Right lobe of liver (tissue), 6 donors: ENCODE measurements at regions not wholly inside any gene's neighbourhood (a gene's known extent, or its start where the extent isn't known, plus 50 kb on each side); places are given as distances from the start of the nearest gene placed in this dataset.
"Not testable (repeated sequence)": the region's sequence is repeated elsewhere in the genome, so short reads cannot be mapped to it uniquely, and the experiment has no call there.

ENCODE experiments used
- ATAC-seq, 4 donors: fragments of 200-7000 bp; cut with Tn5 transposase; one replicate each; pipeline ENCODE4 v1.9.1; 2020; ENCODE audit warnings: mild to moderate bottlenecking in 4 of 4, moderate library complexity in 4 of 4
- DNase-seq, 3 donors: peaks; one replicate each; pipeline ENCODE4 v3.0.0-alpha.2; 2020
- H3K27ac ChIP-seq, 3 donors: fragments of 200-600 bp; one replicate each; pipeline ENCODE4 v1.8.0; 2022
- H3K27me3 ChIP-seq, 2 donors: fragments of 200-600 bp; one replicate each; pipeline ENCODE4 v1.8.0; 2022
- H3K36me3 ChIP-seq, 4 donors: fragments of 200-600 bp; sonication (generic) in 1 of 4; one replicate each; pipeline versions ENCODE4 v1.5.1 to v1.8.0; 2017 to 2022; ENCODE audit warnings: control low read depth in 1 of 4
- H3K4me1 ChIP-seq, 4 donors: fragments of 200-600 bp; sonication (generic) in 1 of 4; one replicate each; pipeline versions ENCODE4 v1.5.1 to v1.8.0; 2017 to 2022; ENCODE audit warnings: control low read depth in 1 of 4
- H3K4me3 ChIP-seq, 3 donors: fragments of 200-600 bp; one replicate each; pipeline ENCODE4 v1.8.0; 2022
- H3K9me3 ChIP-seq, 4 donors: fragments of 200-600 bp; sonication (generic) in 1 of 4; one replicate each; pipeline versions ENCODE4 v1.5.1 to v1.8.0; 2017 to 2022; ENCODE audit warnings: control low read depth in 1 of 4
- WGBS: methylation state at CpG from one replicate; pipeline ENCODE4 v1.1.6; 2018; ENCODE audit warnings: low coverage, low lambda C conversion rate; ENCODE audit not compliant: insufficient coverage; ENCODE audit errors: missing lambda C conversion rate; 5-methylcytosine and 5-hydroxymethylcytosine counted together
- intact Hi-C, 2 donors: fragments of 100-400 bp; cut with DNase I; formaldehyde crosslinking; loops; one replicate each; pipeline versions ENCODE4 v1.11.2 to v1.14.1; 2022
- TF ChIP-seq, protein P1 (sequence below), 4 donors: fragments of 200-600 bp in 3 of 4; fragments of 450-650 bp in 1 of 4; IDR thresholded peaks; one replicate each; pipeline versions ENCODE4 v1.5.1 to v1.8.0; 2016 to 2022; ENCODE audit warnings: antibody characterized with exemption in 4 of 4, mild to moderate bottlenecking in 2 of 4
- donor health status: DM: no; HTN: yes; CAD: no.
- donor health status: DM: no; HTN: no; CAD: no.
- donor health status: DM: no; HTN: no; CAD: no.
- donor health status: DM: no; HTN: yes; CAD: no.
- donor health status: DM: no; HTN: yes; CAD: no.

DNA sequence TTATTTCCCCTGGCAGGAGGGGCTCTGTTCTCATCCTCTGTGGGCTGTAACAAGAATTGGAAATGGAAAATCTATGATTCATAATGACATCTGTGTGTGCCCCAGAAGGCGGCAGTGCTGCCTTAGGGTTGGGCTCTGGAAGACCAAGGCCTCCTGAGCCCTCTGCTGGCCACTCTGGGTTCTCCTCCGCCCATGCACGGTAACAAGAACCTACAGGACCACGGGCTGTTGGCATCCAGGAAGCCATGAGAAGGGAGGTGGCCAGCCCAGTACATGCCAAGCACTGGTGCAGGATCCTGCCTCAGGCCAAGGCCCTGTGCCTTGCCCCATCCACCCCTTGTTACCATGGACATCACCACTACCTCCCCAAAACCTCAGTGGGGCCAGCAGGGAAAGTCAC lies 454.2 kb downstream of the TP53TG3F start:
- DNase-seq, H3K9me3 ChIP-seq, H3K4me1 ChIP-seq, H3K27me3 ChIP-seq, H3K27ac ChIP-seq, H3K4me3 ChIP-seq, H3K36me3 ChIP-seq, intact Hi-C loops, ATAC-seq: not testable (repeated sequence)
- TF ChIP-seq, protein P1, sequence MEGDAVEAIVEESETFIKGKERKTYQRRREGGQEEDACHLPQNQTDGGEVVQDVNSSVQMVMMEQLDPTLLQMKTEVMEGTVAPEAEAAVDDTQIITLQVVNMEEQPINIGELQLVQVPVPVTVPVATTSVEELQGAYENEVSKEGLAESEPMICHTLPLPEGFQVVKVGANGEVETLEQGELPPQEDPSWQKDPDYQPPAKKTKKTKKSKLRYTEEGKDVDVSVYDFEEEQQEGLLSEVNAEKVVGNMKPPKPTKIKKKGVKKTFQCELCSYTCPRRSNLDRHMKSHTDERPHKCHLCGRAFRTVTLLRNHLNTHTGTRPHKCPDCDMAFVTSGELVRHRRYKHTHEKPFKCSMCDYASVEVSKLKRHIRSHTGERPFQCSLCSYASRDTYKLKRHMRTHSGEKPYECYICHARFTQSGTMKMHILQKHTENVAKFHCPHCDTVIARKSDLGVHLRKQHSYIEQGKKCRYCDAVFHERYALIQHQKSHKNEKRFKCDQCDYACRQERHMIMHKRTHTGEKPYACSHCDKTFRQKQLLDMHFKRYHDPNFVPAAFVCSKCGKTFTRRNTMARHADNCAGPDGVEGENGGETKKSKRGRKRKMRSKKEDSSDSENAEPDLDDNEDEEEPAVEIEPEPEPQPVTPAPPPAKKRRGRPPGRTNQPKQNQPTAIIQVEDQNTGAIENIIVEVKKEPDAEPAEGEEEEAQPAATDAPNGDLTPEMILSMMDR (IDR thresholded peaks at IDR 0.05) = peak in 1 of 4 donors; percentile 10
- WGBS = no CpG with 5 or more reads among the region's 4 CpGs

DNA sequence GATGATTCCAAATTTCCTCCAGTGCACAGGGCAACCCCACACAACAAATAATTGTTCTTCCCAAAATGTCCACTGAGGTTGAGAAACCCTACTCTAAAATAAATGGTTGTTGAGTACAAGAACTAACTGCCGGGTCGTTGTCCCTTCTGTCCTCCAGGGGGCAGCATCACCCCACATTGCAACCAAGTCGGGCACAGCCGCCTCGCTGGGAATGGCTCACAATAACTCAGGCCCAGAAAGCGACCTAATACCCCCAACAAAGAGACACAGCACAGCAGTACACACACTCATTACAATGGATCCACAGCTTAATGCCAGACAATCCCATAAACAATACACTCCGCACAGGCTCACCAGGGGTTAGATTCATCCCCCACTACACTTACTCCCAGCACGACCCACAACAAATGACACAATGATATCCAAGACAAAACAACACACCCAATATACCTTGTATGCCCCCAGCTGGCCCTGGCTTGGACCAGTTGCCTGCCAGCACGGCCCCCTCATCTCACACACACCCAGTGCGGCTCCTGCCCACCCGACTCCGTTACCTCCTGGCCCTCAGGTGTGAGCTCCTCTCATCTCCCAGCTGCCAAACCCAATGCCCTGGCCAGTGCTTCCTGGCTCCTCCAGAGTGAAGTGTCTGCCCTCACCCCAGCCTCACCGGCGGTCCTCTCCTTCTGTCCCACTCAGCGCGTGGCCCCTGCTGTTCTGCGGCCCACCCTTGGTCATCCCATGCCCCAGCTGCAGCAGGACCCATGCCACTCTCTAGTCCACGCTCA lies 461.5 kb downstream of the TP53TG3F start:
- H3K27ac ChIP-seq, DNase-seq, H3K4me3 ChIP-seq, intact Hi-C loops, H3K9me3 ChIP-seq, H3K27me3 ChIP-seq, H3K4me1 ChIP-seq, H3K36me3 ChIP-seq: not testable (repeated sequence)
- peak; percentile 37 to 71 (median 53) for ATAC-seq
- 27% methylated on average over 5 of the region's 18 CpGs for WGBS
- TF ChIP-seq, protein P1 (IDR thresholded peaks at IDR 0.05) = peak in 2 of 4 donors; percentile 21

DNA sequence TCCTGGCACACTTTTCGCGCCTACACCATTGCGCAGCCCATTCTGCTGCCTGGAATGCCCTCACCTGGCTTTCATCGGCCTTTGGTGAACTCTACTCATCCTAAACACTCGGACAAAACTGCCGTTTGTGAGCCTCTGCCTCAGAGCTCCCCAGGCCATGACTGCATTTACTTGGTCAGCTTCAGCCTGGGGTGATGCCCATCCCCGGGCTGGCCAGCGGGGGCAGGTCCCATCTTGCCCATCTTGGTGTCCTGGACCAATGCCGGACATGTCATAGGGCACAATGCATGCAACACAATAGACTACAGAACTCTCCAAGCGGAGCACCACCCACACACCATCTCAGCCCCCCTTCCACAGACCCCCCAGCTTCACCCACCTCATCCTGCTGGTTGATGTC lies 463.5 kb downstream of the TP53TG3F start:
- WGBS = 87% methylated on average over 5 of the region's 10 CpGs
- intact Hi-C loops = not testable (repeated sequence)

DNA sequence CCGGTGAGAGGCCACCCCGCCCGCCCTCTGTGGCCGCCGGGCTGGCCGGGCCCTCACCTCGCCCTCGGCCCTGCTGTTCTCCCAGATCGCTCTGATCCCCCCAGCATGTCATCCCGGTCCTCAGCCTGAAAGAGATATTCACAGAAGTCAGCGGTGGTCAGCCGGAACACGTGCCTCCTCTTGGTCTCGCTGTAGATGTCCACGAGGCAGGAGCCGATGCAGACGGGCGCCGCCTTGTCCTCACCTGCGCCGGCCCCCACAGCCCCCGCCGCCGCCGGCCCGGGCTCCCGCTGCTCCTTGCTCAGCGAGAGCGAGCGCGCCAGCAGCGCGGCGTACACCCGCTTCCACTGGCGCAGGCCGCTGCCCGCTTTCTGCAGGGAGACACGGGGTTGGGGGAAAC lies 468.6 kb downstream of the TP53TG3F start:
- intact Hi-C loops = not testable (repeated sequence)

More for the DNA sequence above, 463.5 kb downstream of the TP53TG3F start:
- H3K27me3 ChIP-seq, H3K4me1 ChIP-seq, ATAC-seq, H3K4me3 ChIP-seq, H3K36me3 ChIP-seq, DNase-seq, H3K27ac ChIP-seq, H3K9me3 ChIP-seq: not testable (repeated sequence)

DNA sequence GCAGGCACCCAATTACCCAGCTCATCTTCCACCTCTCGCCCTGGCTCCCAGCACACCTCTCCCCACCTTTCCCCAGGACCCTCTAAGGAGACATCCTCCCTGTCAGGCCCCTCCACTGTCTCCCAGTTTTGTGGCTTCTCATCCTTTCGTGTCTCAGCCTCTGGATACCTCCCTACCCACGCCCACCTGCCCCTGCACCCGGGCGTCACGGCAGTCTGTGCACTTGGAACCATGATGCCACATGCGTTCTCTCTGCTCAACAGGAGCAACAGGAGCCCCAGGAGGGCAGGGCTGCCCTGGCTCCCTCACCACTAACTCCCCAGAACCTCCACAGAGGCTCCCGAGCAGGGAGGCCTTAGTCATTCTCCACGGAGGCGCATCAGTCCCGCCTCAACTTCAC lies 472.8 kb downstream of the TP53TG3F start:
- intact Hi-C loops, H3K27me3 ChIP-seq, H3K9me3 ChIP-seq, H3K27ac ChIP-seq, H3K36me3 ChIP-seq, ATAC-seq, H3K4me1 ChIP-seq, H3K4me3 ChIP-seq, DNase-seq: not testable (repeated sequence)
- no CpG with 5 or more reads among the region's 11 CpGs for WGBS

More for the DNA sequence above, 468.6 kb downstream of the TP53TG3F start:
- ATAC-seq, H3K4me3 ChIP-seq, H3K27ac ChIP-seq, H3K9me3 ChIP-seq, H3K36me3 ChIP-seq, H3K27me3 ChIP-seq, H3K4me1 ChIP-seq, DNase-seq: not testable (repeated sequence)
- no CpG with 5 or more reads among the region's 39 CpGs for WGBS

DNA sequence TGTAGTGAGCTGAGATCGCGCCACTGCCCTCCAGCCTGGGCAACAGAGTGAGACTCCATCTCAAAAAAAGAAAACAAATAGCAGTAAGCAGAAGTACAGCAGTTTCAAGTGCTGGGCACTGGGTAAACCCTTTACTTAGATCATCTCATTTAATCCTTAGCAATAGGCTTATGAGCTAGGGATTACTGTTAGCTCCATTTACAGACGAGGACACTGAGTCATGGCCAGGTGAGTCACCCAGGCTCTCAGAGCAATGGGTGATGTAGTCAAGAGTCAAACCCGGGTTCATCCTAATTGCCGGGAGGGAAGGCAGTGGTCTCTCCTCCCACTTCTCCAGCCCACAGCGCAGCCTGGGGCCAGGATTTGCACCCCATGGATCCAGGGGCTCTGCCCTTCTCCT lies 473.6 kb downstream of the TP53TG3F start:
- ATAC-seq = not testable (repeated sequence)

DNA sequence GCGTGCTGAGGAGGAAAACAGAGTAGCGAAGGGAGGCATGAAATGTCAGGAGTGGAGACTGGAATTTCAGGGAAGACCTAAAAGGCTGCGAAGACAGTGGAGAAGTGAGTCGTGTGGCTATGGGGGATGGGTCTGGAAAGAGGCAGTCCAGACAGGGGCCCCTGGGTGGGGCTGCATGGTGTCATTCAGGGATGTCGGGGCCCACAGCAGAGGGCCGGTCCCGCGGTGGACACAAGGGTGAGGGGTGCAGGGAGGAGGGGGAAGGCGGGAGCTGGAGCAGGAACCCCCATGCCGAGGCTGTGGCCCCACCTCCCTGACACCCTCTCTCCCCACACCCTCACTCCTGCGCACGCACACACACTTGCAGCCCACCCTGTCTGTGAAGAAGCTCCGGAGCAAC lies 476.4 kb downstream of the TP53TG3F start:
- H3K27ac ChIP-seq, H3K4me3 ChIP-seq, H3K9me3 ChIP-seq, DNase-seq, intact Hi-C loops, H3K4me1 ChIP-seq, H3K27me3 ChIP-seq, H3K36me3 ChIP-seq, ATAC-seq: not testable (repeated sequence)
- 60% methylated on average over 3 of the region's 13 CpGs for WGBS

More for the DNA sequence above, 473.6 kb downstream of the TP53TG3F start:
- H3K36me3 ChIP-seq, DNase-seq, intact Hi-C loops, H3K4me3 ChIP-seq, H3K27ac ChIP-seq, H3K4me1 ChIP-seq, H3K27me3 ChIP-seq, H3K9me3 ChIP-seq: not testable (repeated sequence)
- no CpG with 5 or more reads among the region's 6 CpGs for WGBS

DNA sequence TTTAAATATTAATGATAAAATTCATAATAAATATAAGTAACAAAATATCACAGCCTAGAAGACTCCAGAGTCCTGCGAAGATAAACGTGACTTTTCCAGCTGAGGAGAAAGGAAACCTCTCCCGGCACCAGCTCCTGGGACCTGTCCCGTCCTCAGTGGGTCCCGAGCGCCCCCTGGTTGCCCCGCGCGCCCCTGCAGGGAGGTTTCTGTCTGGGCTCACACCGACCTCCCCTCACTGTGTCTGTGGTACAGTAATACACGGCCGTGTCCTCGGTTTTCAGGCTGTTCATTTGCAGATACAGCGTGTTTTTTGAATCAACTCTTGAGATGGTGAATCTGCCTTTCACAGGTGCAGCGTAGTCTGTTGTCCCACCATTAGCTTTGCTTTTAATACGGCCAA lies 478.7 kb downstream of the TP53TG3F start:
- H3K4me1 ChIP-seq, H3K27ac ChIP-seq, H3K36me3 ChIP-seq, H3K27me3 ChIP-seq, H3K4me3 ChIP-seq, DNase-seq, ATAC-seq, H3K9me3 ChIP-seq, intact Hi-C loops: not testable (repeated sequence)
- WGBS = 19% methylated on average over 8 of the region's 16 CpGs

DNA sequence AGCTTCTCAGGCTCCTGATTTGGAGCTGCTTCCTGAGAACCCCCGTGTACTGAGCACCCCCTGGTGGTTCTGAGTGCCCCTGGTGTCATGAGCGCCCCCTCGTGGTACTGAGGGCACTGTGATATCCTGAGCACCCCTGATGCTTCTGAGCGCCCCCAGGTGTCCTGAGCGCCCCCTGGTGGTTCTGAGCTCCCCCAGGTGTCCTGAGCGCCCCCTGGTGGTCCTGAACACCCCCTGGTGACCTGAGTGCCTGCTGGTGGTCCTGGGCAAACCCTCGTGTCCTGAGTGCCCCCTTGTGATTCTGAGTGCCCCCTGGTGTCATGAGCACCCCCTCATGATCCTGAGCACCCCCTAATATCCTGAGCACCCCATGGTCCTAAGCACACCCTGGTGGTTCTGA lies 502.1 kb downstream of the TP53TG3F start:
- H3K4me3 ChIP-seq, H3K4me1 ChIP-seq, intact Hi-C loops, DNase-seq, ATAC-seq, H3K9me3 ChIP-seq, H3K27me3 ChIP-seq, H3K27ac ChIP-seq, H3K36me3 ChIP-seq: not testable (repeated sequence)
- WGBS = no CpG with 5 or more reads among the region's 7 CpGs

DNA sequence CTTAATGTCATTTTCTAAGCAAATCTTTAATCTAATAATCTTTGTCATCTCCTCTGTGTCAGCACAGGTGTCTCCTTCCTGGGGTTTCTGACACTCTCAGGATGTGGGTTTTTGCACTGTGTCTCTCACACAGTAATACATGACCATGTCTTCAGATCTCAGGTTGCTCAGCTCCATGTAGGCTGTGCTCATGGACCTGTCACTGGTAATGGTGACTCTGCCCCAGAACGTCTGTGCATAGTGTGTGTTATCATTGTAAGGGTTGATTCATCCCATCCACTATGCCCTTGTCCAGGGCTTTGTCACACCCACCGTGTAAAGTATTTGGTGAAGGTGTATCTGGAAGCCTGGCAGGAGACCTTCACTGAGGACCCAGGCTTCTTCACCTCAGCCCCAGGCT lies 506.1 kb downstream of the TP53TG3F start:
- intact Hi-C loops, H3K27ac ChIP-seq, H3K9me3 ChIP-seq, H3K27me3 ChIP-seq, H3K4me3 ChIP-seq, ATAC-seq, H3K4me1 ChIP-seq, DNase-seq, H3K36me3 ChIP-seq: not testable (repeated sequence)
- no CpG with 5 or more reads among the region's 2 CpGs for WGBS
